Endothelial cell of umbilical vein (primary cell): ENCODE measurements at regions not wholly inside any gene's neighbourhood (a gene's known extent, or its start where the extent isn't known, plus 50 kb on each side); places are given as distances from the start of the nearest gene placed in this dataset.

Source experiments
- BruUV-seq: library from RNA; stranded (reverse); fragments of 400-500 nt; replicated peaks from 2 replicates; lab custom pipeline; 2021; lab: Mats Ljungman, UMichigan
- CTCF ChIA-PET: fragments of 300-600, 350-600 bp; sonication (Branson Sonifier 250); formaldehyde crosslinking; loops from one replicate; lab custom pipeline; 2021; ENCODE audit warnings: antibody characterized with exemption, inconsistent platforms; lab: Charles Lee
- POLR2A ChIA-PET: fragments of 300-600, 350-600 bp; sonication (Branson Sonifier 250); formaldehyde crosslinking; loops from one replicate; lab custom pipeline; 2021; ENCODE audit warnings: antibody characterized with exemption, inconsistent platforms; lab: Charles Lee
- DNase-seq: peaks from one replicate; pipeline ENCODE4 v3.0.0-alpha.2; 2011; ENCODE audit warnings: low read depth, low spot score
- FAIRE-seq: peaks from 2 replicates; lab custom pipeline; 2011; peaks lifted over from hg19 to GRCh38; lab: Jason Lieb, UNC
- H2AFZ ChIP-seq: 2 replicates; pipeline ENCODE4 v1.6.0; 2012; ENCODE audit warnings: low read depth, low read length, control low read depth, inconsistent platforms
- H3K27ac ChIP-seq: 2 replicates; pipeline ENCODE4 v1.5.1; 2011; ENCODE audit warnings: low read depth, mild to moderate bottlenecking, control low read depth, low read length, moderate library complexity; ENCODE audit not compliant: insufficient read depth
- H3K27me3 ChIP-seq, 2 experiments: 2 replicates each; pipeline versions ENCODE4 v1.6.0 to v1.6.1; 2011; ENCODE audit warnings: low read length in 2 of 2, mixed read lengths in 1 of 2; ENCODE audit not compliant: control insufficient read depth in 2 of 2, insufficient read depth in 2 of 2
- H3K36me3 ChIP-seq, 2 experiments: 2 replicates in 1 of 2; 3 replicates in 1 of 2; pipeline ENCODE4 v1.5.1; 2011; ENCODE audit warnings: low read length in 2 of 2, mild to moderate bottlenecking in 1 of 2, moderate library complexity in 1 of 2; ENCODE audit not compliant: control insufficient read depth in 2 of 2, insufficient read depth in 2 of 2; ENCODE audit errors: extremely low read depth in 1 of 2
- H3K4me1 ChIP-seq: 3 replicates; pipeline ENCODE4 v1.5.1; 2011; ENCODE audit warnings: mild to moderate bottlenecking, low read length; ENCODE audit not compliant: control insufficient read depth, insufficient read depth; ENCODE audit errors: extremely low read depth
- H3K4me2 ChIP-seq: 2 replicates; pipeline ENCODE4 v1.6.1; 2011; ENCODE audit warnings: low read length, control low read depth, mixed read lengths; ENCODE audit not compliant: insufficient read depth
- H3K4me3 ChIP-seq, 3 experiments: fragments of 200-600 bp in 1 of 3; sonication (generic), shearing (Covaris generic) in 1 of 3; replicated peaks in 1 of 3; 2 replicates each; pipeline ENCODE4 v1.5.1; 2011 to 2016; ENCODE audit warnings: control low read depth in 3 of 3, low read length in 3 of 3, mild to moderate bottlenecking in 2 of 3, inconsistent platforms in 1 of 3, low read depth in 1 of 3, moderate library complexity in 1 of 3; ENCODE audit not compliant: insufficient read depth in 1 of 3
- H3K79me2 ChIP-seq: 2 replicates; pipeline ENCODE4 v1.6.0; 2012; ENCODE audit warnings: low read length, inconsistent platforms; ENCODE audit not compliant: control insufficient read depth, insufficient read depth
- H3K9ac ChIP-seq: replicated peaks from 2 replicates; pipeline ENCODE3; 2011; ENCODE audit warnings: low read length, control low read depth; ENCODE audit not compliant: insufficient read depth; ENCODE audit errors: extremely low read depth
- H3K9me1 ChIP-seq: replicated peaks from 3 replicates; pipeline ENCODE4 v1.6.0; 2011; ENCODE audit warnings: mild to moderate bottlenecking, low read length; ENCODE audit not compliant: control insufficient read depth, insufficient read depth; ENCODE audit errors: extremely low read depth
- H3K9me3 ChIP-seq: replicated peaks from 2 replicates; pipeline ENCODE4 v1.5.1; 2012; ENCODE audit warnings: low read length, inconsistent platforms; ENCODE audit not compliant: control insufficient read depth, insufficient read depth
- H4K20me1 ChIP-seq: replicated peaks from 2 replicates; pipeline ENCODE3; 2011; ENCODE audit warnings: mild to moderate bottlenecking, low read length; ENCODE audit not compliant: control insufficient read depth, insufficient read depth; ENCODE audit errors: extremely low read depth
- EZH2 ChIP-seq: IDR thresholded peaks from 2 replicates; pipeline ENCODE4 v1.6.1; 2012; ENCODE audit warnings: borderline replicate concordance, low read depth, mild to moderate bottlenecking, moderate library complexity, low read length, inconsistent platforms; ENCODE audit not compliant: severe bottlenecking
- FOS ChIP-seq: IDR thresholded peaks from 2 replicates; pipeline ENCODE4 v1.6.1; 2011; ENCODE audit warnings: mild to moderate bottlenecking, low read length, moderate library complexity, borderline replicate concordance; ENCODE audit not compliant: insufficient read depth
- GATA2 ChIP-seq: IDR thresholded peaks from 2 replicates; pipeline ENCODE4 v1.7.0; 2011; ENCODE audit warnings: low read depth, mild to moderate bottlenecking, moderate library complexity, mixed read lengths, low read length; ENCODE audit not compliant: insufficient read length, insufficient read depth
- JUN ChIP-seq: IDR thresholded peaks from 2 replicates; pipeline ENCODE4 v1.6.1; 2011; ENCODE audit warnings: borderline replicate concordance, low read depth; ENCODE audit not compliant: insufficient read length, insufficient read depth
- MYC ChIP-seq: IDR thresholded peaks from one replicate; pipeline ENCODE4 v1.6.1; 2011; ENCODE audit warnings: mild to moderate bottlenecking, low read depth, low read length
- POLR2A ChIP-seq: IDR thresholded peaks from 2 replicates; pipeline ENCODE4 v1.6.1; 2012; ENCODE audit warnings: low read depth, mild to moderate bottlenecking, control low read depth, low read length
- POLR2AphosphoS5 ChIP-seq: IDR thresholded peaks from 2 replicates; pipeline ENCODE4 v1.6.1; 2012; ENCODE audit warnings: low read depth, mild to moderate bottlenecking, control low read depth, low read length, moderate library complexity; ENCODE audit not compliant: insufficient read depth
- dilution Hi-C: fragments of 300-500 bp; cut with MboI; formaldehyde crosslinking; loops from one replicate; pipeline ENCODE4 v1.15.0; 2019; ENCODE audit warnings: low sequenced_read_pairs; ENCODE audit not compliant: extremely low pct_ligation_motif_present
- intact Hi-C: fragments of 100-400 bp; cut with micrococcal nuclease; formaldehyde crosslinking; loops from one replicate; pipeline ENCODE4 v1.10.0; 2022
- TF ChIP-seq, protein P1 (sequence below), 2 donors: IDR thresholded peaks; 1 replicate in 1 of 2; 2 replicates in 1 of 2; pipeline ENCODE4 v1.5.1; 2011; ENCODE audit warnings: low read length in 2 of 2, mild to moderate bottlenecking in 2 of 2, moderate library complexity in 2 of 2, control low read depth in 1 of 2, inconsistent platforms in 1 of 2, low read depth in 1 of 2; ENCODE audit not compliant: insufficient read depth in 1 of 2; ENCODE audit errors: extremely low read depth in 1 of 2
- TF ChIP-seq, protein P2 (sequence below): IDR thresholded peaks from 2 replicates; pipeline ENCODE4 v1.6.1; 2011; ENCODE audit not compliant: insufficient read depth, insufficient read length

DNA sequence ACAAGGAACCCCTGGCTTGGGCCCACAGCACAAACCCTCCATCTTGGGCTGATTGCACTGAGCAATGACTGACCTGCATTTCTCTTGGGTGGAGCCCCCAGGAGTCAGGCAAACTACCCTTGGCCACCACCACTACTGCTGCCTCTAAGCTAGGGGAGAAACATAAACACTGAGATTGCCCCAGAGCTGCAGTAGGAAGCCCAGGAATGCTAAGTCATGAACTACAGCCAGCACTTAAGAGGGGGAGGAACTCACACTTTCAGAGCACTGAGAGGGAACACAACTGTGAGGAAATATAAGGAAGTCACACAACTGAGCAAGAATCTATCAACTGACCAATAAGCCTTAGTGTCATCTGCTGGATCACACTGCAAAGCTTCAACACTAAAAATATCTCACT is 111.6 kb upstream of the PPP3CA start:
- no peak overlapping the region for H3K4me2 ChIP-seq
- BruUV-seq = no TSS peak
- H3K9me3 ChIP-seq = no peaks in the 10 kb centered on the region
- H3K36me3 ChIP-seq = no peaks in the 10 kb centered on the region
- no peak for TF ChIP-seq POLR2A
- TF ChIP-seq EZH2 = no peak
- TF ChIP-seq POLR2AphosphoS5 = no peak
- TF ChIP-seq, protein P1, sequence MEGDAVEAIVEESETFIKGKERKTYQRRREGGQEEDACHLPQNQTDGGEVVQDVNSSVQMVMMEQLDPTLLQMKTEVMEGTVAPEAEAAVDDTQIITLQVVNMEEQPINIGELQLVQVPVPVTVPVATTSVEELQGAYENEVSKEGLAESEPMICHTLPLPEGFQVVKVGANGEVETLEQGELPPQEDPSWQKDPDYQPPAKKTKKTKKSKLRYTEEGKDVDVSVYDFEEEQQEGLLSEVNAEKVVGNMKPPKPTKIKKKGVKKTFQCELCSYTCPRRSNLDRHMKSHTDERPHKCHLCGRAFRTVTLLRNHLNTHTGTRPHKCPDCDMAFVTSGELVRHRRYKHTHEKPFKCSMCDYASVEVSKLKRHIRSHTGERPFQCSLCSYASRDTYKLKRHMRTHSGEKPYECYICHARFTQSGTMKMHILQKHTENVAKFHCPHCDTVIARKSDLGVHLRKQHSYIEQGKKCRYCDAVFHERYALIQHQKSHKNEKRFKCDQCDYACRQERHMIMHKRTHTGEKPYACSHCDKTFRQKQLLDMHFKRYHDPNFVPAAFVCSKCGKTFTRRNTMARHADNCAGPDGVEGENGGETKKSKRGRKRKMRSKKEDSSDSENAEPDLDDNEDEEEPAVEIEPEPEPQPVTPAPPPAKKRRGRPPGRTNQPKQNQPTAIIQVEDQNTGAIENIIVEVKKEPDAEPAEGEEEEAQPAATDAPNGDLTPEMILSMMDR (IDR thresholded peaks at IDR 0.05; ENCODE audit: extremely low read depth in 1 of 2, insufficient read depth in 1 of 2, low read depth in 1 of 2, low read length in 2 of 2) = no peak
- no peak for TF ChIP-seq FOS
- TF ChIP-seq MYC = no peak
- TF ChIP-seq GATA2 = no peak
- TF ChIP-seq, protein P2, sequence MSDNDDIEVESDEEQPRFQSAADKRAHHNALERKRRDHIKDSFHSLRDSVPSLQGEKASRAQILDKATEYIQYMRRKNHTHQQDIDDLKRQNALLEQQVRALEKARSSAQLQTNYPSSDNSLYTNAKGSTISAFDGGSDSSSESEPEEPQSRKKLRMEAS = no peak
- no peak for TF ChIP-seq JUN
- POLR2A ChIA-PET = no interaction called here
- DNase-seq = no peak
- dilution Hi-C loops (no loop called here), intact Hi-C loops (no loop called here)
- H3K79me2 ChIP-seq = no peaks in the 10 kb centered on the region
- H3K4me3 ChIP-seq = no peak overlapping the region
- no peak overlapping the region for H2AFZ ChIP-seq
- H3K27ac ChIP-seq = no peak overlapping the region
- no peaks in the 10 kb centered on the region for H3K9me1 ChIP-seq
- FAIRE-seq = no peak
- no peaks in the 10 kb centered on the region for H4K20me1 ChIP-seq
- H3K9ac ChIP-seq = no peak overlapping the region
- H3K4me1 ChIP-seq = no peaks in the 10 kb centered on the region
- H3K27me3 ChIP-seq = no peaks in the 10 kb centered on the region
- CTCF ChIA-PET = no interaction called here
